Osteoblast (primary cell): ENCODE measurements at regions not wholly inside any gene's neighbourhood (a gene's known extent, or its start where the extent isn't known, plus 50 kb on each side); places are given as distances from the start of the nearest gene placed in this dataset.

Source experiments
- DNase-seq: peaks from one replicate; pipeline ENCODE4 v3.0.0; 2011; ENCODE audit warnings: low spot score, mixed read lengths; ENCODE audit not compliant: insufficient read length; ENCODE audit errors: missing footprints
- H2AFZ ChIP-seq: 2 replicates; pipeline ENCODE4 v1.6.0; 2011; ENCODE audit warnings: mild to moderate bottlenecking, low read length
- H3K27ac ChIP-seq: 2 replicates; pipeline ENCODE4 v1.5.1; 2011; ENCODE audit warnings: mild to moderate bottlenecking, low read depth, low read length, moderate library complexity
- H3K27me3 ChIP-seq: 2 replicates; pipeline ENCODE4 v1.6.0; 2012; ENCODE audit warnings: mild to moderate bottlenecking, control low read depth, inconsistent platforms, low read length, moderate library complexity; ENCODE audit not compliant: insufficient read depth
- H3K36me3 ChIP-seq: 2 replicates; pipeline ENCODE4 v1.5.1; 2011; ENCODE audit warnings: mild to moderate bottlenecking, low read length, control low read depth, moderate library complexity; ENCODE audit not compliant: insufficient read depth
- H3K4me1 ChIP-seq: 2 replicates; pipeline ENCODE4 v1.5.1; 2011; ENCODE audit warnings: mild to moderate bottlenecking, low read length, control low read depth, moderate library complexity; ENCODE audit not compliant: insufficient read depth
- H3K4me2 ChIP-seq: 2 replicates; pipeline ENCODE4 v1.6.0; 2011; ENCODE audit warnings: mild to moderate bottlenecking, low read length; ENCODE audit not compliant: insufficient read depth
- H3K4me3 ChIP-seq: fragments of 200-600 bp; sonication (generic); 3 replicates; pipeline ENCODE4 v1.5.1; 2012; ENCODE audit warnings: mild to moderate bottlenecking, low read length, inconsistent platforms; ENCODE audit not compliant: insufficient read depth
- H3K79me2 ChIP-seq: 2 replicates; pipeline ENCODE4 v1.6.0; 2012; ENCODE audit warnings: mild to moderate bottlenecking, low read length, control low read depth, inconsistent platforms; ENCODE audit not compliant: insufficient read depth
- H3K9me3 ChIP-seq: 2 replicates; pipeline ENCODE4 v1.5.1; 2011; ENCODE audit warnings: low read depth, low read length, control low read depth
- H4K20me1 ChIP-seq: 2 replicates; pipeline ENCODE4 v1.6.0; 2012; ENCODE audit warnings: mild to moderate bottlenecking, low read length, control low read depth; ENCODE audit not compliant: insufficient read depth
- CTCF ChIP-seq: IDR thresholded peaks from 2 replicates; pipeline ENCODE4 v1.5.1; 2011; ENCODE audit warnings: mild to moderate bottlenecking, low read depth, low read length, moderate library complexity; ENCODE audit errors: extremely low read depth

GRCh38 chr15:93268066-93268465 is 179.1 kb upstream of the RGMA start:
- no peaks in the 10 kb centered on the region for H3K27me3 ChIP-seq
- H3K4me2 ChIP-seq, result no peak overlapping the region
- no peaks in the 10 kb centered on the region for H4K20me1 ChIP-seq
- H3K9me3 ChIP-seq, result peaks cover 10% of the 10 kb centered on the region
- no peak for TF ChIP-seq CTCF
- no peak overlapping the region for H2AFZ ChIP-seq
- no peak overlapping the region for H3K27ac ChIP-seq
- H3K4me3 ChIP-seq, result no peak overlapping the region
- H3K4me1 ChIP-seq, result no peaks in the 10 kb centered on the region
- H3K79me2 ChIP-seq, result no peaks in the 10 kb centered on the region
- H3K36me3 ChIP-seq, result no peaks in the 10 kb centered on the region
- peak; percentile 19 for DNase-seq

GRCh38 chr15:93266291-93266690 is 177.3 kb upstream of the RGMA start:
- Histone ChIP-seq H2AFZ (no peak overlapping the region), H3K79me2 (no peaks in the 10 kb centered on the region), H3K27ac (no peak overlapping the region), H3K4me2 (no peak overlapping the region), H3K9me3 (peaks cover 10% of the 10 kb centered on the region), H3K4me3 (no peak overlapping the region), H3K36me3 (no peaks in the 10 kb centered on the region), H3K27me3 (no peaks in the 10 kb centered on the region), H4K20me1 (no peaks in the 10 kb centered on the region), H3K4me1 (no peaks in the 10 kb centered on the region)
- no peak for TF ChIP-seq CTCF
- peak; percentile 25 for DNase-seq

GRCh38 chr15:93265111-93265556 is 176.1 kb upstream of the RGMA start:
- no peaks in the 10 kb centered on the region for H4K20me1 ChIP-seq
- H3K27me3 ChIP-seq, result no peaks in the 10 kb centered on the region
- H2AFZ ChIP-seq, result no peak overlapping the region
- no peak overlapping the region for H3K4me2 ChIP-seq
- no peak for TF ChIP-seq CTCF
- H3K9me3 ChIP-seq, result peaks cover 8% of the 10 kb centered on the region
- DNase-seq, result peak; percentile 11
- no peak overlapping the region for H3K4me3 ChIP-seq
- no peaks in the 10 kb centered on the region for H3K79me2 ChIP-seq
- H3K27ac ChIP-seq, result no peak overlapping the region
- H3K4me1 ChIP-seq, result no peaks in the 10 kb centered on the region
- H3K36me3 ChIP-seq, result no peaks in the 10 kb centered on the region

- H3K4me1 ChIP-seq, result no peaks in the 10 kb centered on the region
- H3K27me3 ChIP-seq, result no peaks in the 10 kb centered on the region
- no peaks in the 10 kb centered on the region for H3K9me3 ChIP-seq
- H4K20me1 ChIP-seq, result no peaks in the 10 kb centered on the region
- H3K4me2 ChIP-seq, result no peak overlapping the region
- H2AFZ ChIP-seq, result no peak overlapping the region
- no peak overlapping the region for H3K4me3 ChIP-seq
- H3K36me3 ChIP-seq, result no peaks in the 10 kb centered on the region
- H3K79me2 ChIP-seq, result no peaks in the 10 kb centered on the region
- no peak for DNase-seq
- no peak for TF ChIP-seq CTCF
- no peak overlapping the region for H3K27ac ChIP-seq
Measured at GRCh38 chr15:93261845-93262244, 172.8 kb upstream of the RGMA start.
